ENCODE measurements at regions not wholly inside any gene's neighbourhood (a gene's known extent, or its start where the extent isn't known, plus 50 kb on each side); places are given as distances from the start of the nearest gene placed in this dataset.

GRCh38 chr7:126223729-126224128, 1029.0 kb downstream of the GRM8 start:
- TF ChIP-seq CTCF (IDR thresholded peaks at IDR 0.05) (no peak), ZFX (IDR thresholded peaks at IDR 0.05; ENCODE audit: borderline replicate concordance) (no peak)
